Glomerular visceral epithelial cell (primary cell): ENCODE measurements at regions not wholly inside any gene's neighbourhood (a gene's known extent, or its start where the extent isn't known, plus 50 kb on each side); places are given as distances from the start of the nearest gene placed in this dataset.
"Not testable (repeated sequence)": the region's sequence is repeated elsewhere in the genome, so short reads cannot be mapped to it uniquely, and the experiment has no call there.

Experiments used
- DNase-seq: peaks from one replicate; pipeline ENCODE4 v3.0.0-alpha.2; 2016; ENCODE audit errors: extremely low spot score

DNA sequence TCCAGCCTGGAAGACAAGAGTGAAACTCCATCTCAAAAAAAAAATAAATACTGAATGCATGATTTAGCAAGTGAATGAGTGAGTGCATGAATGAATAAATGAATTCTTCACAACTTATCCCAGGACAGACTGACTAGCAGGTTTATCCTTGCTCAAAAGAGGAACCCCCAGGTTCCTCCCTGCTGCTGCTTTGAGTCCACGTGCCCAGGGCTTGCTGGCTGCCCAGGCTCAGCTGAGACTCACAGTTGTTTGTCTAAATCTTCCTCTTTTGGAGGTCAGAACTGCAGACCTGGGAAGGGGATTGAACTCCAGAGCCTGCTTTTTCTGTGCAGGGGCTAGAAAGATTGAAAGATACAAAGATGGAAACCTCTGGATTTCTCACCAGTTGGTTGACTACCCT, 117.4 kb upstream of the TMEM45B start:
- DNase-seq, result no peak

DNA sequence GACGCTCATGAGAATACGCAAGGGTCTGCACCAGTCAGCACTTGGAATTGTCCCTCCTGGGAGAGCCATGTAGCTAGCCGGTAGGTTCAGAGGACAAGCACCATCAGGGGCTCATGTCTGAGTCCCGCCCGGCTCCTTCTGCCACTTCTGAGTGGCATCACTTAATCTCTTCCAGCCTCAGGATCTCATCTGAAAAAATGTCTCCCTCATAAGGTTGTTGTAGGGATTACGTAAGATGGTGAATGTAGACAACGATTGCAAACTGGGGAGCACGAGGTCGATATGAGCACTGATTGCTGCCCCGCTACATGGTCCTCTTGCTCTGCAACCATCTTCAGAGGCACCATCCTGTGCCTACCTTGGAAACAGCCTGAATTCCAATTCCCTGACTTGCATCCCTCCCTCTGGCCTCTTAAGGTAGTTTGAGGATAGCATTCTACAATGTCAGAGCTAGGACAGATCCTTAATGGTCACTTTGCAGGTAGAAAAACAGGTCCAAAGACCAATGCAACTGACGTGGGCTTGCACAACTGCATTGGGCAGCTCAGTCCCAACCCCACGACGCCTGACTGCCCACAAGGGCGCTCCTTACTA, 115.8 kb upstream of the TMEM45B start:
- DNase-seq, result no peak

DNA sequence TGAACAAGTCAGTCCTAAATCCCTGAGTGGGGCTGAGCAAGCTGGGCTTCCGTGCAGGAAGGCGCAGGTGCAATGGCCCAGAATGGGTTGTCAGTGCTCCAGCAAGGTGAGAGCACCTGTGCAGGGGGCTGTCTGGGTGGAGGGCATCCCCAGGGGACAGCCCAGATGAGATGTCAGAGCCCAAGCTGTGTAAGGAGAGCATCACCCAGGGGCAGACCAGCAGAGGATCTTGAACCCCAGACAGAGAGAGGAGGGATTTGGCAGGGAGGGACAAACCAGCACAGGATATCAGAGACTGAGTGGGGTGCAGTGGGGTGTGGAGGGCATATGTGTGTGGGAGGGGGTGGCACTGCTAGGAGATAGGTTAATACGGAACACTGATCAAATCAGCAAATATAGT, 114.9 kb upstream of the TMEM45B start:
- no peak for DNase-seq

DNA sequence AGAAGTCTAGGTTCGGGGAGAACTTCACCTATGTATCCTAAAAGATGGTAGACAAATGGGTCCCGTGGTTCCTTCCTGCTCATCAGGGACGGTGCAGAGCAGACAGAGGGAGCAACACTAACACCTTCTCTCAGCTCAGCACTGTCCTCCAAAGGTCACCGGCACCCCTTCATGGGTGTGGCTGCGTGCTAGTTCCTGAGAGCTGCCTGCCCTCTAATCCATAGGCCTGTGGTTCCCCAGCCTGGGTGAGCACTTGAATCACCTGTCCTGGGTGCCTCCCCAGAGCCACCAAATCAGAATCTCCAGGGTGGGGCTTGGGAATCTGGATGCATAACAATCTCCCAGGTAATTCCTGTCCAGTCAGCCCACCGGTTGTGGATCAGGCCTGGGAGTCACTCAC, 113.9 kb upstream of the TMEM45B start:
- no peak for DNase-seq

DNA sequence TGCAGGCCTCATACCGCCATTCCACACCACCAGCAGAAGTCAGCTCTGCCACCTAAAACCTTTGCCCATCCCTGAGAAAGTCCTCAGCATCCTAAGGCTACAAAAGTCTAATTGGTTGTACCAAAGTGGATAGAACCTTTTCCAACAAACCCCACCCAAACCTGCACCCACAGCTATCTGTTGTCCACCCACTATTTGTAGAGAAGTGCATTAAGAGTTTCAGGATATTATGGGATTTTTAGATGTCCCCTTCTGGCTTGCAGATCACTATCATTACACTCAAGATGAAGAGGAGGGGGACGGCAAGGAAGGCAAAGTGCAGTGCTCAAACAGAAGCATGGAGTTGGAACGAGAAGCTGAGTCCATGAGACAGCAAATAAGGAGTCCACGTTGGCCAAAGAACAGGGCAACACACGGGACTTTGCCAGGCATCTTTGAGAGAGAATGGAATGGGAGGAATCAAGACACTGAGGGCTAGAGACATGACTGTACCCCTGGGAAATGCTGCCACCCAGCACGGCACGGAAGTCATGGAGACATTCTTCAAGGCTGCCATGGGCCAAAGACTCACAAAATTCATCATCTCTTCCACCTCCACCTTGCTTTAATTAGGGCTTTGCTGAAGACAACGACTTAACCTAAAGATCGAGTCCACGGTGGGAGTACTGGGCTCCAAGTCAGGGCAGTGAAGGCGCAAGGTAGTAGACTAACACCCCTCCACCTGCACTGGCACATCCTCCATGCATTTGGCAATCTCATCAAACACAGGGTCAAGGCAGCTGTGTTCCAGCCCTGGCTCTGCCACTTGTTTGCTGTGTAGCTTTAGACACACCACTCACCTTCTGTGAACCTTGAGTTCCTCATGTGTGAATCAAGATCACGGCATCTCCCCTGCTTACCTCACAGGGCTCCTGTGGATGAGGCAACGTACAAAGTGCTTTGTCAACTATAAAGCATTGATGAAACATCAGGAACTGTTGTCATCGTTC, 112.9 kb upstream of the TMEM45B start:
- DNase-seq, result no peak

GRCh38 chr11:129703846-129704245, 111.8 kb upstream of the TMEM45B start:
- DNase-seq, result no peak

DNA sequence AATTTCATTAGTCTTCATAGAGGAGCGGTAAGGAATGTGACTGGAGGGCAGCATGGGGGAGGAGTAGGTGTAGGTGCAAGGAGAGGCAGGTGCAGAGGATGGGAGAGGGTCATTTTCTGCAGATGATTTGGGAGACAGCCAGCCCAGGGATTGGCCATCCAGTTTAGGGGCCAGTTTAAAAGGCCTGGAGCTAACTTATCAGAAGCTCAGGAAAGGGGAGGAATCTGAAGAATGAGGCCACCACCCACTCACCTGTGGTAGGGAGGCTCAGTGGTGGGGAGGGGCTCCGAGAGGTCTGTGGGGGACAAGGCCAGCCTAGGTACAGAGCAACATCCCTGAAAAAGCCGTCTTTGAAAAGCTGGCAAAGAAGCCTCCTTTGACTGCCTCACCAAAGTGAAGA, 110.8 kb upstream of the TMEM45B start:
- DNase-seq, result no peak

DNA sequence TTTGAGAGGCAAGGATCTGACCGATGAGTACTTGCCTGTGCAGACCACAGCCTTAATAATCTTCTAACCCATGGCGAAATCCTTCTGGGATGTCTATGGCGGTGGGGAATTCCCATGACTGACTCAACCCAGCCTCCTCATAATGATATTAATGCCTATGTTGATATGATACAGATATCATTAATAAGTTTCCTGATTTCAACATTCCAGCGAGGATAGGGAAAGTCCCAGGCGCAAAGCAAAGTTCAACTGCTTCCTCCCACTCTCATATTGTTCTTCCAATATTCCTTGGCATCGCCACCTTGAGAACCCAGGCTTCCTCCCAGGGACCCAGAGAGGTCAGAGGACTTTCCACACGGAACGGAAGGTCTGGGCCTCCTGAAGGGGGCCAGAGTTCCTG, 110.3 kb upstream of the TMEM45B start:
- no peak for DNase-seq

DNA sequence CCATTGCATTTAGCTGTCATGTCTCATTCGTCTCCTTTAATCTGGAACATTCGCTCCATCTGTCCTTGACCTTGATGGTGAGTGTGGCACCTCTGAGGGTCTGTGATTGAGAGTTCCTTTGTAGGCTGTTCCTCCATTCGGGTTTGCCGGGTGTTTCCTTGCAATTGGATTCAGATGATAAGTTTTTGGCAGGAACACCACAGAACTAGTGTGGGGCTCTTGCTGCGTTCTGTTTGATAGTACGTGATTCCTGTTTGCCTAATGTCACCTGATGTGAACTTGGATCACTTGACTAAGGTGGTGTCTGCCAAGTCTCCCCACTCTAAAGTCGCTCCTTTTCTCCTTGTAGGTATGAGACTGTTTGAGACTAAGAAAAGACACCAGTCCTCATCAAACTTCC, 109.7 kb upstream of the TMEM45B start:
- DNase-seq, result no peak

DNA sequence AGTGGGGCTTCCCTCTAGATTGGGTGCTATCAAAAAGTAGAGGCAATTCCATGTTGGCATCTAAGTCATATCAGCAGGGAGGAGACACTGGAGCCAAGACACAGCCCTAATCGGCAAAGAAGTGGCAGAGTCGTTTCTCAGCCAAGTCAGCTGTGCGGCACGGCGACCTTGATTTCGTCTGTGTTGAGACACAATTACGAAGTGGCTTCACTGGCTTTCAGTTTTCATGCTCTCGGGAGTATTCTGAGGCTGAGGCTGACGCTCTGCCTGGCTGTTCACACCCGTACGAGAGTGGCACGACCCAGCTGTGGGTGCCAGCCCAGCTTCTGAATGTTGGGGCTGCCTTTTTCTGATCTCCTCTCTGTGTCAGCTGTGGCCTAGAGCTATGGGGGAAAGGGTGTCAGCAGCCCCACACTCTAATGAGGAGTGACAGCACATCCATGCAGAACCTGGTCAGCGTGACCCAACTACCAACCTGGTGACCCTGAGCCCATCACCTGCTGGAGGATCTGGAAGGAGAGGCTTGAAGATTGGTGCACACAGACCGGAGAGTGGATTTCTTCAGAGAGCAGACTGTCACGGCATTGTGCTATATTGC, 105.7 kb upstream of the TMEM45B start:
- no peak for DNase-seq

DNA sequence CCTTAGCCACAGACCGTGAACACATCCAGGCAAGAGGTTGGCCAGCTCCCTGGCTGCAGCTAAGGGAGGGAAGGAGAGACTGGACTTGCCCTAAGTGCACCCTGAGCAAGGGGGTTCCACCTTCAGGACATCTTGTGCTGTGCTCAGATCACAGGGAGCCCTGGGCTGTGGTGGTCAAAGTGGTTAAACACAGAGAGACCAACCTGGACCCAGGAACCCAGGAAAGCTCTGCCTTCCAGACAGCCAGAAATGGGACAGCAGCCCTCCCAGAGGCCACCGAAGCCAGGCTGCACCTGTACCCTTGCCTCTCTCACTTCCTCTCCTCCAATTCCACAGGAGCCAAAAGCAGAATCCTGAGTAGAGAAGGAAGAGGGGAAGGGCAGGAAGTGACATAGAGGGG, 105.2 kb upstream of the TMEM45B start:
- no peak for DNase-seq

GRCh38 chr11:129711760-129712159, 103.9 kb upstream of the TMEM45B start:
- DNase-seq, result no peak

- DNase-seq, result not testable (repeated sequence)
Measured at GRCh38 chr11:129712486-129713240, 103.0 kb upstream of the TMEM45B start.

GRCh38 chr11:129719037-129719436, 96.6 kb upstream of the TMEM45B start:
- no peak for DNase-seq

- no peak for DNase-seq
Measured at GRCh38 chr11:129720156-129720555, 95.5 kb upstream of the TMEM45B start.

DNA sequence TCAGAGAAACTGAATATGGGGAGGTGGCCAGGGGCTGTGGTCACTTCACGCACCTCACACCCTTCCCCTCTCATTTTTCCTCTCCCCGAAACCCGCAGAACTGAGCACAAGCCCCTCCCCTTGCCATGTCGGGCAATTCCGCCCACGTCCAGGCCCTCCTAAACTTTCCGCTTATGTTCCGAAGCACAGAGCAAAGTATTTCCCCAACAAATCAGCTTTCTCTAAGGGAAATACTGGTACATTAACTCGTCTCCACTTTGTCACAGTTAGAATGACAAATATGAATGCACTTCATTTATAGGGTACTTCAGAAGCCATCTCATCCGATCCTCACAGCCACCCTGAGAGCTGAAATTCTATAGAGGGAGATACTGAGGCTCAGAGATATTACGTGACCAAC, 94.7 kb upstream of the TMEM45B start:
- no peak for DNase-seq

GRCh38 chr11:129721685-129722084, 94.0 kb upstream of the TMEM45B start:
- no peak for DNase-seq

DNA sequence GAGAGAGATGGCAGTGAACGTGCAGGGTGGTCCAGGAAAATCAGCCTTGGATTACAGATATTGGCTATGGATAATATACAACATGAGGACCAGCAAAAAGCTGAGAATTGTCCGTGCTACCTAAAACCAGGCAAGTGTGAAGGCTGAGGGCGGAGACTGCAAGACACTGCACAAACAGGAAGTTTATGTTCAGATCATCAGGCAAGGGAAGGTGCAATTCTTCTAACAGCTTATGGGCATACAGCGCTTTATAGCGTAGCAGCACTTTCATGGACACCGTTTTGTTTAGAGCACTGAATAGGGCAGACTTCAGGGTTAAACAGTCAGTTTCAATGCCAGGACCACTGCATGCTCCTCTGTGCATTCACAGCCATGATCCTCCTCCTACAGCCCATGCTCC, 93.1 kb upstream of the TMEM45B start:
- no peak for DNase-seq

DNA sequence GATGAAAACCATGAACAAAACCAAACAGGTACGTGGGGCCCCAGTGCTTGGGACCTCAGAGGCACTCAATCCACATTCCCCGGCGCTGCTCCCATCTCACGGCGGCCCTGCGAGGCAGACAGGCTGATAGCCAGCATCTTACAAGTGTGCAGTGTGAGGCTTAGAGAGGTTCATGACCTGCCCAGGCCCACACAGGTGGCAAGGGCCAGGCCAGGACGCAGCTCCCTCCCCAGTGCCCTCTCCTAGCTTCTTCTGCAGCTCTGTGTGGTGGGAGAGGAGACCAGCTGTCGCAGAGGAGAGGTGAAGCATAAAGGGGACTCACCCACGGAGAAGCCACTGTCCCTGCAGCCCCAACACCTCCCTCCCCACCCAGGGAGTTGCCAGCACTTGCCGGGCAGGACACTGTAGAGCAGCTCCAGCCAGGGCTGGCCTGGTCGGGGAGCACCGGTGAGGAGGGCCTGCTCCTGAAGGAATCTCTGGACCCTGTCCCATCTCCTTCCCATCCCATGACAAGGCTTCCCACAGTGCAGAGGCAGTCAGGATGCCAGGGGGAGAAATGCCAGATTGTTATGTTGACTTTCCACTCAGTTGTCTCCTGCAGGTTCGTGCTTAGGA, 92.4 kb upstream of the TMEM45B start:
- DNase-seq, result no peak

- DNase-seq, result no peak
Measured at GRCh38 chr11:129723761-129724162, 91.9 kb upstream of the TMEM45B start.

DNA sequence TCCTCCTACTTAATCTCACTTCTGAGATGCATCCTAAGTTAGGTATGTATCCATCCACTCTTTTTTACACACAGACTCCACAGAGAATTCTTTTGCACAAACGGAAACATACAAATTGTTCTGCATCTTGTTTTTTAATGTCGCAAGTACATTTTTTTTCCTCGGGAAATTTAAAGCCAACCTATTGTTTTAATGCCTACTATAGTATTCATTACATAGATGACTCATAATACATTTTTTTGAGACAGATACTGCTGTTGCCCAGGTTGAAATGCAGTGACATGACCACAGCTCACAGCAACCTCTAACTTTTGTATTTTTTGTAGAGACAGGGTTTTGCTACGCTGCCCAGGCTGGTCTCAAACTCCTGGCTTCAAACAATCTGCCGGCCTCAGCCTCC, 90.8 kb upstream of the TMEM45B start:
- no peak for DNase-seq

- no peak for DNase-seq
Measured at GRCh38 chr11:129726179-129726578, 89.5 kb upstream of the TMEM45B start.
